GM12873 (cell line): ENCODE measurements at regions not wholly inside any gene's neighbourhood (a gene's known extent, or its start where the extent isn't known, plus 50 kb on each side); places are given as distances from the start of the nearest gene placed in this dataset.

ENCODE experiments used
- TF ChIP-seq, protein P1 (sequence below): IDR thresholded peaks from 2 replicates; pipeline ENCODE4 v1.5.1; 2012; ENCODE audit warnings: low read depth, mild to moderate bottlenecking, moderate library complexity, low read length, control low read depth; ENCODE audit not compliant: insufficient read depth; ENCODE audit errors: missing control alignments

DNA sequence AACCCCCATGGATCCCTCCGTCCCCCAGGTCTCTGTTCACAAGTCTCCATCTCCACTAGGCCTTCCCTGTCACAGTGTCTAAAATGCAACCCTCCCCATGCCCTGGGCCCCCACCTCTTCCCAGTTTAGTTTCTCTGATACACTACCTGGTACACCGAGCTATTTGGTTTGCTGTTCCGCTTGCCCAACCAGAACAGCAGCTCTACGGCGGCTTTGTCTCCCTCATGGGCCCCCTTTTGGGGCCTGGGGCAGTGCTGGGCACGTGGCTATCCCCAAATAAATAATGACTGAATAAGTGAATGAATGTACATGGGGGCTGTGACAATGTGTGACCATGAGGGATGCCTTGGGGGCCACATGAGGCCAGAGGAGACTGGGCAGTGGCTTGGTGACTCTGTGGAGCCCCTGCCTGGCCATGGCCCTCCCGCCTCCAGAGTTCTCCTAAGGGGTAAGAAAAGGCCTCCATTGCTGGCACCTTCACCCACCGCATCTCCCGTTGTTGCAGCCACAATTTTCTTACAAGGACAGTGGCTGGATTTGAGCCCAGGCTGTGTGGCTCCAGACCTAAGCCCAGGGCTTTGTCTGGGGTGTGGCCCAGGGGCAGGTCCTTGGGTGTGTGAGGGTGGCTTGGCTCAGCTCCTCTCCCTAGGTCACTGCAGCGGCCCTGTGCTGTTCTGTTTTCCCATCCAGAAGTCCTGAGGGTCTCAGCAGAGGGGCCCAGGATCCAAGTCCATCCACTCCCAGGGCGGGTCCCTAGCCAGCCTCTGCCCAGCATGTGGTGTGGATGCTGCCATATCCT, 408.5 kb upstream of the SULF2 start:
- TF ChIP-seq, protein P1, sequence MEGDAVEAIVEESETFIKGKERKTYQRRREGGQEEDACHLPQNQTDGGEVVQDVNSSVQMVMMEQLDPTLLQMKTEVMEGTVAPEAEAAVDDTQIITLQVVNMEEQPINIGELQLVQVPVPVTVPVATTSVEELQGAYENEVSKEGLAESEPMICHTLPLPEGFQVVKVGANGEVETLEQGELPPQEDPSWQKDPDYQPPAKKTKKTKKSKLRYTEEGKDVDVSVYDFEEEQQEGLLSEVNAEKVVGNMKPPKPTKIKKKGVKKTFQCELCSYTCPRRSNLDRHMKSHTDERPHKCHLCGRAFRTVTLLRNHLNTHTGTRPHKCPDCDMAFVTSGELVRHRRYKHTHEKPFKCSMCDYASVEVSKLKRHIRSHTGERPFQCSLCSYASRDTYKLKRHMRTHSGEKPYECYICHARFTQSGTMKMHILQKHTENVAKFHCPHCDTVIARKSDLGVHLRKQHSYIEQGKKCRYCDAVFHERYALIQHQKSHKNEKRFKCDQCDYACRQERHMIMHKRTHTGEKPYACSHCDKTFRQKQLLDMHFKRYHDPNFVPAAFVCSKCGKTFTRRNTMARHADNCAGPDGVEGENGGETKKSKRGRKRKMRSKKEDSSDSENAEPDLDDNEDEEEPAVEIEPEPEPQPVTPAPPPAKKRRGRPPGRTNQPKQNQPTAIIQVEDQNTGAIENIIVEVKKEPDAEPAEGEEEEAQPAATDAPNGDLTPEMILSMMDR: no peak

DNA sequence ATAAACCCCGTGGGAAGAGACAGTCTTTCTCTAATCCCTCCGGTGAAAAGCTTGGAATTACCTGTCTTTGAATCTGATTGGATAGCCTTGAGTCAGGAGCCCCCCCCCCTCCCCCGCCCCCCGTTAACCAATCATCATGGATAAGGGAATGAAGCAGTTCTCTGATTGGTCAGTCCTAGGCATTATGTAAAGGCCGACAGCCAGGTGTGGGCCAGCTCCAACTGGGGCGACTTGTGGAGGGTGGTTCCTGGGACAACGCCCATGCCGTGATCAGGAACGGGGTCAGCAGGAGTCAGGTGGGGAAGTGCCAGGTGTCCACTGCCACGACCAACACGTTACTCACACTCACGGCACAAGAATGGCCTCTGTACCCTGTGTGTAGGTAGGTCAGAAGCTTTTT, 406.8 kb upstream of the SULF2 start:
- TF ChIP-seq, protein P1: no peak

DNA sequence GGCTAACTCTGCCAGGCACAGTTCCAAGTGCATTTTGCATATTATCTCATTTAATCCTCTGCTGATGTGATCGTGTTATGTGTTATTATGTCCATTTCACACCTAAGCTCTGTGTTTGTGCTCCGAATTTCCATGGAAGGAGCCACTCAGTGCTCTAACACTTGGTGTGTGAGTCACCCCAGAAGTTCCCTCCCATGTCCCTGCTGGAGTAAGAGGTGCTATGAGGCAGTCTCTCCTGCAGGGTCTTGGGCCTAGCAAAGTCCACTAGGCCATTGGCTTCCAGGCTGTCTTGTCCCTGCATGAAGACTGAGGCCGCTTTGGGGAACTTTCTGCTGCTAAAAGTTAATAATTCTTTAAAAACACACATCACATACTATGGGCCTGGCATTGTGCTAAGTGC, 405.9 kb upstream of the SULF2 start:
- TF ChIP-seq, protein P1: no peak

DNA sequence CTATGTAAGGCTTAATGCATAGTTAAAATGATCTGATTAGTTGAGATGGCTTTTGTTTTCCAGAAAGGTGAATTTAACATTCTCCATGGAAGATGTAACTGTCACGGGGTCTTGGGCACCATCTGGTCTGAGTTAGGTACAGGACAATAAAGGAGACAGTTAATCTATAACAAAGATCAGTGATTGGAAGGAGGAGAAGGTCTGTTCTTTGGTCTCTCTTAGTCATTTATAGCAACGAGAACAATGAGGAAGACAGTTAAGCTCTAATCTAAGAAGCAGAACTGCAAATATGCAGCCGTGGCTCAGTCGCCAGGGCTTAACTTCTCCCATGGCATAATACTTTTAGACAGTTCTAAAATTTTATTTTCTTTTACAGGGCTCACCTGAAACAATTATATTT, 405.5 kb upstream of the SULF2 start:
- TF ChIP-seq, protein P1: no peak

DNA sequence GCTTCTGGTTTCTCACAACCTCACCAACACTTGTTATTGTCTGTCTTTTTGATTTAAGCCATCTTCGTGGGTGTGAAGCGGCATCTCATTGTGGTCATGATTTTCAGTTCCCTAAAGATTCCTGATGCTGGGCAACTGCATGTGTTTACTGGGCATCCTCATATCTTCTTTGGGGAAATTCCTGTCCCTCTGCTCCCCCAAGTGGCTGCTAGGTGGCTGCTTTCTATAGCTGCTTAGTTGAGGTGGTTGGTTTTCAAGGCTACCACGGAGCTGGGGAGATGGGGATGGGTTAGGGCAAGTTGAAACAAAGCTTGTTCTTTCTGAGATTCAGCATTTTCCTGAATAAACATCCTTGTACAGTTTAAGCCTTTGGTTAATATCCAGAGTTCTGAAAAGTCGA, 403.9 kb upstream of the SULF2 start:
- TF ChIP-seq, protein P1: peak; percentile 43

DNA sequence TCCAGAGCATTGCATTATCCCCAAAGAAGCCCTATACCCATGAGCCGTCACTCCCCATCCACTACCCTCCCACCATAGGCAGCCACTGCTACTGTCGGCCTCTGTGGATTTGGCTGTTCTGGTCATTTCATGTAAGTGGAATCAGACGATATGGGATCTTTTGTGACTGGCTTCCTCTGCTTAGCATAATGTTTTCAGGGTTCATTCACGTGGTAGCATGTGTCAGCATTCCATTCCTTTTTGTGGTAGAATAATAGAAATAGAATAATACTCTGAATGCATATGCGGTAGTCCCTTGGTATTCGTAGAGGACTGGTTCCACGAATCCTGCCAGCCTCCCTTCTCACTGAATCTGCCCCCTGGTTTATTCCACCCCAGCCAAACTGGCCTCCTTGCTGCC, 402.6 kb upstream of the SULF2 start:
- TF ChIP-seq, protein P1: no peak

DNA sequence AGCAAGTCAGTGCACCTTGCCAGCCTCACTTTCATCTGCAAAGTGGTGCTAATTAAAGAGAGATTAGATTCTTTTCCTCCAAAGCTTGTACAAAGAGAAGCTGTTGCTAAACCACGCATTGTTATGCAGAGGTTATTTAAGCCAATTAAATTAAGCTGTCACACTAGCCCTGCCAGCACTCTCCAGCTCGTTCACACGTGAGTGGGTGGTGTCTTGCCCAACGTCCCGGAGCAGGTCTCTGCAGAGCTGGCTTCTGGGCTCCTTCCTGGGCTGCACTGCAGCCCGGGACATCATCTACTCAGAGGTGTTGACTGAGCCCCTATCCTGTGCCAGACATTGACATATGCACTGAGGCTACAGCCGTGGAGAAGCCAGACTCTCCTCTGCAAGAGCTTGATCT, 401.6 kb upstream of the SULF2 start:
- TF ChIP-seq, protein P1: no peak
